NCI-H1092 (cell line): ENCODE measurements at regions not wholly inside any gene's neighbourhood (a gene's known extent, or its start where the extent isn't known, plus 50 kb on each side); places are given as distances from the start of the nearest gene placed in this dataset.
"Not testable (repeated sequence)": the region's sequence is repeated elsewhere in the genome, so short reads cannot be mapped to it uniquely, and the experiment has no call there.

Experiments
- DNase-seq: peaks from one replicate; lab custom pipeline; 2025; lab: John Stamatoyannopoulos, UW

GRCh38 chr12:126967152-126967551 lies 1299.8 kb upstream of the TMEM132C start:
- DNase-seq = no peak

- DNase-seq = no peak
Measured at GRCh38 chr12:126974779-126975178, 1292.2 kb upstream of the TMEM132C start.

- DNase-seq = no peak
Measured at GRCh38 chr12:126976579-126976978, 1290.4 kb upstream of the TMEM132C start.

GRCh38 chr12:126979564-126979963 lies 1287.4 kb upstream of the TMEM132C start:
- not testable (repeated sequence) for DNase-seq

- no peak for DNase-seq
Measured at GRCh38 chr12:126982707-126983106, 1284.3 kb upstream of the TMEM132C start.

GRCh38 chr12:126983735-126984134 lies 1283.2 kb upstream of the TMEM132C start:
- DNase-seq = not testable (repeated sequence)

GRCh38 chr12:126985663-126986062 lies 1281.3 kb upstream of the TMEM132C start:
- not testable (repeated sequence) for DNase-seq

- DNase-seq = no peak
Measured at GRCh38 chr12:126989532-126989931, 1277.4 kb upstream of the TMEM132C start.

GRCh38 chr12:126993898-126994297 lies 1273.1 kb upstream of the TMEM132C start:
- DNase-seq = no peak

GRCh38 chr12:126994599-126994998 lies 1272.4 kb upstream of the TMEM132C start:
- DNase-seq = no peak

- DNase-seq = no peak
Measured at GRCh38 chr12:126998031-126998430, 1268.9 kb upstream of the TMEM132C start.

- DNase-seq = no peak
Measured at GRCh38 chr12:126998747-126999285, 1268.2 kb upstream of the TMEM132C start.

- DNase-seq = no peak
Measured at GRCh38 chr12:126999352-126999751, 1267.6 kb upstream of the TMEM132C start.

GRCh38 chr12:127005406-127005805 lies 1261.6 kb upstream of the TMEM132C start:
- DNase-seq = no peak

GRCh38 chr12:127006972-127007371 lies 1260.0 kb upstream of the TMEM132C start:
- DNase-seq = no peak

- DNase-seq = no peak
Measured at GRCh38 chr12:127008755-127009403, 1258.1 kb upstream of the TMEM132C start.

GRCh38 chr12:127012109-127012508 lies 1254.9 kb upstream of the TMEM132C start:
- DNase-seq = no peak

GRCh38 chr12:127013197-127013596 lies 1253.8 kb upstream of the TMEM132C start:
- no peak for DNase-seq

- no peak for DNase-seq
Measured at GRCh38 chr12:127014079-127014478, 1252.9 kb upstream of the TMEM132C start.

GRCh38 chr12:127024791-127025190 lies 1242.2 kb upstream of the TMEM132C start:
- DNase-seq = no peak

GRCh38 chr12:127025545-127025944 lies 1241.4 kb upstream of the TMEM132C start:
- DNase-seq = no peak

GRCh38 chr12:127035011-127035879 lies 1231.7 kb upstream of the TMEM132C start:
- DNase-seq = no peak

GRCh38 chr12:127038152-127038551 lies 1228.8 kb upstream of the TMEM132C start:
- DNase-seq = no peak
